HepG2 (cell line): ENCODE measurements at regions not wholly inside any gene's neighbourhood (a gene's known extent, or its start where the extent isn't known, plus 50 kb on each side); places are given as distances from the start of the nearest gene placed in this dataset.

Source experiments
- ATAC-seq: fragments of 200-7000 bp; cut with Tn5 transposase; 3 replicates; pipeline ENCODE4 v1.9.1; 2020; ENCODE audit warnings: mild to moderate bottlenecking, moderate library complexity
- BruUV-seq: library from RNA; stranded (reverse); fragments of 400-500 nt; replicated peaks from 2 replicates; lab custom pipeline; 2021; lab: Mats Ljungman, UMichigan
- CTCF ChIA-PET: fragments of 300-600 bp; formaldehyde crosslinking; extraction: SDS; loops from one replicate; lab custom pipeline; 2021; ENCODE audit warnings: low total read pairs, inconsistent platforms, low intra/inter-chr PET ratio; lab: Yijun Ruan, JAX
- POLR2A ChIA-PET: fragments of 350-600 bp; sonication (Branson Sonifier 250); formaldehyde crosslinking; loops from one replicate; lab custom pipeline; 2020; ENCODE audit warnings: antibody characterized with exemption, inconsistent platforms; lab: Yijun Ruan, JAX
- DNase-seq: peaks from one replicate; pipeline ENCODE4 v3.0.0-alpha.2; 2015; ENCODE audit warnings: low spot score
- FAIRE-seq: peaks from 3 replicates; lab custom pipeline; 2011; peaks lifted over from hg19 to GRCh38; lab: Jason Lieb, UNC
- H2AFZ ChIP-seq: one replicate; pipeline ENCODE4 v1.6.1; 2011; ENCODE audit warnings: low read length, inconsistent platforms
- H3K27ac ChIP-seq: fragments of 300-600 bp; 3 replicates; pipeline ENCODE4 v1.8.0; 2011; ENCODE audit warnings: mixed run types, mild to moderate bottlenecking, mixed read lengths, low read length, inconsistent platforms; ENCODE audit not compliant: insufficient read depth; ENCODE audit errors: extremely low read length
- H3K27me3 ChIP-seq, 2 experiments: fragments of 200-600 bp in 1 of 2; 2 replicates in 1 of 2; 3 replicates in 1 of 2; pipeline versions ENCODE4 v1.6.0 to v1.8.0; 2011; ENCODE audit warnings: low read length in 2 of 2, mild to moderate bottlenecking in 2 of 2, moderate library complexity in 2 of 2, inconsistent platforms in 1 of 2; ENCODE audit not compliant: insufficient read depth in 2 of 2, control insufficient read depth in 1 of 2
- H3K36me3 ChIP-seq, 2 experiments: fragments of 200-600 bp in 1 of 2; replicated peaks in 1 of 2; 2 replicates in 1 of 2; 3 replicates in 1 of 2; pipeline versions ENCODE4 v1.5.1 to v1.8.0; 2011; ENCODE audit warnings: low read length in 2 of 2, inconsistent platforms in 1 of 2; ENCODE audit not compliant: insufficient read depth in 2 of 2, control insufficient read depth in 1 of 2
- H3K4me1 ChIP-seq: 2 replicates; pipeline ENCODE4 v1.5.1; 2012; ENCODE audit warnings: low read length, inconsistent platforms; ENCODE audit not compliant: insufficient read depth
- H3K4me2 ChIP-seq: 2 replicates; pipeline ENCODE4 v1.6.0; 2011; ENCODE audit warnings: low read depth, low read length, inconsistent platforms
- H3K4me3 ChIP-seq, 3 experiments: fragments of 200-600 bp in 1 of 3; sonication (generic), shearing (Covaris generic) in 1 of 3; replicated peaks in 1 of 3; 2 replicates each; pipeline ENCODE4 v1.5.1; 2011 to 2016; ENCODE audit warnings: low read length in 3 of 3, inconsistent platforms in 2 of 3, low read depth in 2 of 3, mild to moderate bottlenecking in 2 of 3, control low read depth in 1 of 3, mixed read lengths in 1 of 3; ENCODE audit not compliant: insufficient read depth in 1 of 3
- H3K79me2 ChIP-seq: one replicate; pipeline ENCODE4 v1.6.1; 2011; ENCODE audit warnings: low read length, inconsistent platforms; ENCODE audit not compliant: insufficient read depth
- H3K9ac ChIP-seq: 2 replicates; pipeline ENCODE4 v1.6.0; 2011; ENCODE audit warnings: mild to moderate bottlenecking, low read depth, low read length, inconsistent platforms; ENCODE audit not compliant: insufficient read depth
- H3K9me3 ChIP-seq: 2 replicates; pipeline ENCODE4 v1.5.1; 2012; ENCODE audit warnings: mild to moderate bottlenecking, low read length
- H4K20me1 ChIP-seq: 2 replicates; pipeline ENCODE4 v1.6.0; 2011; ENCODE audit warnings: inconsistent platforms, mild to moderate bottlenecking, low read length, moderate library complexity; ENCODE audit not compliant: insufficient read depth
- CENPT ChIP-seq: sonication (generic); formaldehyde crosslinking; IDR thresholded peaks from 2 replicates; pipeline ENCODE4 v1.8.0; 2022; ENCODE audit warnings: low read depth, mild to moderate bottlenecking, moderate library complexity, missing genetic modification reagents
- E2F2 ChIP-seq: sonication (generic); formaldehyde crosslinking; IDR thresholded peaks from 2 replicates; pipeline ENCODE4 v1.4.0; 2020; ENCODE audit warnings: missing genetic modification reagents, borderline replicate concordance
- GMEB2 ChIP-seq: IDR thresholded peaks from 2 replicates; pipeline ENCODE4 v1.6.1; 2016; ENCODE audit warnings: missing biosample characterization, missing genetic modification reagents, low read depth
- MTERF4 ChIP-seq: sonication (generic); formaldehyde crosslinking; IDR thresholded peaks from 2 replicates; pipeline ENCODE4 v1.8.0; 2023; ENCODE audit warnings: mild to moderate bottlenecking, missing genetic modification reagents
- NFE2L1 ChIP-seq: sonication (generic); formaldehyde crosslinking; IDR thresholded peaks from 2 replicates; pipeline ENCODE4 v1.4.0; 2020; ENCODE audit warnings: missing genetic modification reagents, mild to moderate bottlenecking, borderline replicate concordance
- RFX3 ChIP-seq: IDR thresholded peaks from 2 replicates; pipeline ENCODE4 v1.6.1; 2016; ENCODE audit warnings: missing biosample characterization, missing genetic modification reagents
- TGIF2 ChIP-seq: IDR thresholded peaks from 2 replicates; pipeline ENCODE4 v1.6.1; 2016; ENCODE audit warnings: control low read depth, missing compliant biosample characterization
- XRCC5 ChIP-seq: fragments of 200-400 bp; formaldehyde crosslinking; optimal IDR thresholded peaks from 2 replicates; pipeline ENCODE3; 2017; ENCODE audit warnings: mild to moderate bottlenecking, low read length
- ZFX ChIP-seq: sonication (generic); formaldehyde crosslinking; IDR thresholded peaks from 2 replicates; pipeline ENCODE4 v1.4.0; 2020; ENCODE audit warnings: mild to moderate bottlenecking, low read depth, missing genetic modification reagents, moderate library complexity
- ZKSCAN8 ChIP-seq: IDR thresholded peaks from 2 replicates; pipeline ENCODE4 v1.6.1; 2016; ENCODE audit warnings: borderline replicate concordance, missing genetic modification reagents, missing compliant biosample characterization
- WGBS: methylation state at CpG from one replicate; pipeline ENCODE4 v1.1.6; 2017; ENCODE audit warnings: low lambda C conversion rate; 5-methylcytosine and 5-hydroxymethylcytosine counted together
- in situ Hi-C: cut with HindIII; loops from 2 replicates; pipeline ENCODE4 v1.10.0; 2017; ENCODE audit warnings: low pct_unique_long_range_greater_than_20kb; ENCODE audit not compliant: extremely low pct_ligation_motif_present
- intact Hi-C: fragments of 100-400 bp; cut with micrococcal nuclease; formaldehyde crosslinking; loops from one replicate; pipeline ENCODE4 v1.10.0; 2022; ENCODE audit not compliant: unreplicated experiment
- TF ChIP-seq, protein P1 (sequence below): sonication (generic); formaldehyde crosslinking; IDR thresholded peaks from 2 replicates; pipeline ENCODE4 v1.5.0; 2020; ENCODE audit warnings: mild to moderate bottlenecking, low read depth, missing genetic modification reagents, borderline replicate concordance
- TF ChIP-seq, protein P2 (sequence below): sonication (generic); formaldehyde crosslinking; IDR thresholded peaks from 2 replicates; pipeline ENCODE4 v1.4.0; 2020; ENCODE audit warnings: mild to moderate bottlenecking, low read depth, missing genetic modification reagents

- in situ Hi-C loops (no loop called here), intact Hi-C loops (no loop called here)
- BruUV-seq, result no TSS peak
- H3K9me3 ChIP-seq, result peaks cover 53% of the 10 kb centered on the region
- H4K20me1 ChIP-seq, result no peaks in the 10 kb centered on the region
- no peak overlapping the region for H3K27ac ChIP-seq
- H3K4me3 ChIP-seq, result no peak overlapping the region
- no peaks in the 10 kb centered on the region for H3K4me1 ChIP-seq
- H3K4me2 ChIP-seq, result no peak overlapping the region
- H3K27me3 ChIP-seq, result no peaks in the 10 kb centered on the region
- CTCF ChIA-PET, result no interaction called here
- H2AFZ ChIP-seq, result no peak overlapping the region
- WGBS, result 14% methylated on average over 5 of the region's 5 CpGs
- no peaks in the 10 kb centered on the region for H3K79me2 ChIP-seq
- H3K36me3 ChIP-seq, result no peaks in the 10 kb centered on the region
- POLR2A ChIA-PET, result no interaction called here
- TF ChIP-seq, protein P1, sequence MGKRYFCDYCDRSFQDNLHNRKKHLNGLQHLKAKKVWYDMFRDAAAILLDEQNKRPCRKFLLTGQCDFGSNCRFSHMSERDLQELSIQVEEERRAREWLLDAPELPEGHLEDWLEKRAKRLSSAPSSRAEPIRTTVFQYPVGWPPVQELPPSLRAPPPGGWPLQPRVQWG (CRISPR knock-in tag), result no peak
- TF ChIP-seq XRCC5 (no peak), ZKSCAN8 (CRISPR knock-in tag) (no peak), TGIF2 (no peak), RFX3 (CRISPR knock-in tag) (no peak), E2F2 (CRISPR knock-in tag) (no peak), ZFX (no peak), GMEB2 (CRISPR knock-in tag) (no peak), MTERF4 (CRISPR knock-in tag) (no peak), CENPT (no peak), NFE2L1 (CRISPR knock-in tag) (no peak)
- TF ChIP-seq, protein P2, sequence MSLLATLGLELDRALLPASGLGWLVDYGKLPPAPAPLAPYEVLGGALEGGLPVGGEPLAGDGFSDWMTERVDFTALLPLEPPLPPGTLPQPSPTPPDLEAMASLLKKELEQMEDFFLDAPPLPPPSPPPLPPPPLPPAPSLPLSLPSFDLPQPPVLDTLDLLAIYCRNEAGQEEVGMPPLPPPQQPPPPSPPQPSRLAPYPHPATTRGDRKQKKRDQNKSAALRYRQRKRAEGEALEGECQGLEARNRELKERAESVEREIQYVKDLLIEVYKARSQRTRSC (CRISPR knock-in tag), result no peak
- ATAC-seq (no peak), DNase-seq (no peak), FAIRE-seq (no peak)
- H3K9ac ChIP-seq, result no peak overlapping the region
Observed at GRCh38 chr14:81970307-81970706, 436.7 kb upstream of the SEL1L start.
